GM12864 (cell line): ENCODE measurements at regions not wholly inside any gene's neighbourhood (a gene's known extent, or its start where the extent isn't known, plus 50 kb on each side); places are given as distances from the start of the nearest gene placed in this dataset.

Source experiments
- DNase-seq: peaks from one replicate; pipeline ENCODE4 v3.0.0-alpha.2; 2011; ENCODE audit warnings: low read depth
- H3K4me3 ChIP-seq: 2 replicates; pipeline ENCODE4 v1.5.1; 2011; ENCODE audit warnings: mild to moderate bottlenecking, low read depth, low read length, control low read depth
- TF ChIP-seq, protein P1 (sequence below): IDR thresholded peaks from 2 replicates; pipeline ENCODE4 v1.5.1; 2011; ENCODE audit warnings: low read depth, mild to moderate bottlenecking, moderate library complexity, low read length, control low read depth, inconsistent platforms; ENCODE audit errors: missing control alignments

DNA sequence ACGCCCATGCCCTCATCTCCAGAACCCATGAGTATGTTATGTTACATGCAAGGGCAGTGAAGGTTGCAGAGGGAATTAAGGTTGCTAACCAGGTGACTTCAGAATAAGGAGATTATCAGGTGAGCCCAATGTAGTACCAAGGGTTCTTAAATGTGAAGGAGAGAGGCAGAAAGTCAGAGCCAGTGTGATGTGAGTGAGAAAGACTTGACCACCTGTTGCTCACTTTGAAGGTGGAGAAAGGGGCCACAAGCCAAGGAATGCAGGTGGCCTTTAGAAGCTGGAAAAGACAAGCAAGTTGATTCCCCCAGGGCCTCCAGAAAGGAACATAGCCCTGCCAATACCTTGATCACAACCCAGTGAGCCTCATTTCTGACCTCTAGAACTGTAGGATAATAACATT lies 84.7 kb upstream of the CLDN14 start:
- no peak for DNase-seq
- no peak overlapping the region for H3K4me3 ChIP-seq
- TF ChIP-seq, protein P1, sequence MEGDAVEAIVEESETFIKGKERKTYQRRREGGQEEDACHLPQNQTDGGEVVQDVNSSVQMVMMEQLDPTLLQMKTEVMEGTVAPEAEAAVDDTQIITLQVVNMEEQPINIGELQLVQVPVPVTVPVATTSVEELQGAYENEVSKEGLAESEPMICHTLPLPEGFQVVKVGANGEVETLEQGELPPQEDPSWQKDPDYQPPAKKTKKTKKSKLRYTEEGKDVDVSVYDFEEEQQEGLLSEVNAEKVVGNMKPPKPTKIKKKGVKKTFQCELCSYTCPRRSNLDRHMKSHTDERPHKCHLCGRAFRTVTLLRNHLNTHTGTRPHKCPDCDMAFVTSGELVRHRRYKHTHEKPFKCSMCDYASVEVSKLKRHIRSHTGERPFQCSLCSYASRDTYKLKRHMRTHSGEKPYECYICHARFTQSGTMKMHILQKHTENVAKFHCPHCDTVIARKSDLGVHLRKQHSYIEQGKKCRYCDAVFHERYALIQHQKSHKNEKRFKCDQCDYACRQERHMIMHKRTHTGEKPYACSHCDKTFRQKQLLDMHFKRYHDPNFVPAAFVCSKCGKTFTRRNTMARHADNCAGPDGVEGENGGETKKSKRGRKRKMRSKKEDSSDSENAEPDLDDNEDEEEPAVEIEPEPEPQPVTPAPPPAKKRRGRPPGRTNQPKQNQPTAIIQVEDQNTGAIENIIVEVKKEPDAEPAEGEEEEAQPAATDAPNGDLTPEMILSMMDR = no peak

DNA sequence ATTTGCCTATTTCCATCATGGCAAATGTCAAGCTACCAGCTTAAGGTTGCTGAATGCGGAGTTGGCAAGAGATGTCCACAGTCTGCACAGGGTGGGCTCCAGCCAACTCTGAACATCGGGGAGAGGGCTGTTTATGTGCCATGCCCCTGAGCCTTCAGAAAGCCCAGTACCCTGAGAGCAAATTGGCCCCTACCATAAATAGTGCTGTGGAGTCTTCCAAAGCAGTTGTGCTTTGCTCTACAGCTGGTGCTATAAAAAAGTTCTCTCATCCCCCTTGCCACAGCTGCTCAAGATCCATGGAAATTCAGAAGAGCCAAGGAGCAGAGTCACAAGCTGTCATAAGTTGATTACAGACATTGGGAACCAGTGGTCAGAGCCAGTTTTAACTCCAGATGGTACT lies 85.6 kb upstream of the CLDN14 start:
- TF ChIP-seq, protein P1 = no peak
- no peak for DNase-seq
- H3K4me3 ChIP-seq = no peak overlapping the region

DNA sequence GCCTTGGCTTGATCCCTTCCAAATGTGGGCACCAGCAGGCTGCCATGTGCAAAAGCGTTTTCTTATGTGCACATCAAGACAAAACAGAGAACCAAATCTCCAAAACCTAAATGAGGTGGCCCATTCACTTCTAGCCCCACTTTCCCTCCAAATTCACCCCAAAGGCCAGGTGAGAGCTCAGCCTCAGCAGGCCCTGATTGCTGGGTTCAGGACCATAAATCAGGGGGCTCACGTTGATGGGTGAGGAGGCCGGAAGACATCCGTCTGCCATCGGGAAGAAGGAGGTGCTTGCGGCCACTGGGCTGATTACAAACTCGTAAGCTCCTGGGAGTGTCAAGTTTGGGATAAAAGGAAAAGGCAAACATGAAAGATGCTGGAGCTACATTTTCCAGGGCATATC lies 86.7 kb upstream of the CLDN14 start:
- H3K4me3 ChIP-seq = no peak overlapping the region
- TF ChIP-seq, protein P1 = no peak

DNA sequence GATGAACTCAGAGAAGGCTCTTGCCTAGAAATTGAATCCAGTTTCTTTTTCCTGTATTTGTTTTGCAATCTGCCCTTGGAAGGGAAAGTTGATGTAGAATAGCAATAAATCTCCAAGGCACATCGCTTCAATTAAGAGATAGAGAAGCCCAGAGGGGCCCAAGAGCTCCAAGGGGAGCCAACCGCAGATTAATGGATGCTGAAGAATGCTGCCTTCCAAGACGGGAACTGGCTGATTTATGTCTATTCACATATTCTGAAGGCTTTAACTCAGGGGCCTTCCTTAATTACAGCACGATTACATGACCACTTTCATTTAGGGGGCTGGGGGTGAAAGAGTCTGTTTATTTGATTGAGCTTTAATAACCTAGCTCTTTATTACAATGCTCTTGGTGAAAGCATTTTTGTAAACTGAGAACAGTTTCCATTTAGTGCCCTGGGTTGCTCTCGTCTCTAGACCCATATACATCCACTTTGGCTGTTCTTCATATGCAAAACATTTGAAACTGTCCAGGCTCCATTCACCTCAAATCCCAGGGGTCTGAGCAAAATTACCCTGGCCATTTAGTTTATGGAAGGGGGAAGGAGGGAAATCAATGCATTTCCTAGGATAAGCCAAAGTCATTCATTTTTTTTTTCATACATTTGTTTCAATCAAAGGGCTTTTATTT lies 87.4 kb upstream of the CLDN14 start:
- no peak overlapping the region for H3K4me3 ChIP-seq
- TF ChIP-seq, protein P1 = no peak
- no peak for DNase-seq

More for the DNA sequence above, 86.7 kb upstream of the CLDN14 start:
- DNase-seq = no peak

DNA sequence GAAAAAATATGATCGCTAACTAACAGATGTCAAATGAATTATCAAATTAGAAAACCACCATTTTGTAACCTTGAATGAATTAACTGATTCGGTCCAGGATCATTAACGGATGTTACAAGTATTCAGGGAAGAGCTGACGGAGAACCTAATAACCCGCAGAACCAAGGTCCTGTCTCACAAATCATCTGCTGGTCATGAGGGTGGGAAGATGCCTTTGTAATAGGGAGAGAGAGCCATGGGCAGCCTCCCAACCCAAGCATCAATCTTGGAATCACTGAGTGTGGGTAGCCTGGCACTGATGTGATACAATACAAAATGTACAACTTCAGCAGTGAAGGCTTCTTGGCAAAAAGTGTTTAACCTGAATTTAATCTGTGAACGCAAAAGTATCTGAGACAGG lies 89.6 kb upstream of the CLDN14 start:
- DNase-seq = no peak
- H3K4me3 ChIP-seq = no peak overlapping the region
- TF ChIP-seq, protein P1 = no peak

DNA sequence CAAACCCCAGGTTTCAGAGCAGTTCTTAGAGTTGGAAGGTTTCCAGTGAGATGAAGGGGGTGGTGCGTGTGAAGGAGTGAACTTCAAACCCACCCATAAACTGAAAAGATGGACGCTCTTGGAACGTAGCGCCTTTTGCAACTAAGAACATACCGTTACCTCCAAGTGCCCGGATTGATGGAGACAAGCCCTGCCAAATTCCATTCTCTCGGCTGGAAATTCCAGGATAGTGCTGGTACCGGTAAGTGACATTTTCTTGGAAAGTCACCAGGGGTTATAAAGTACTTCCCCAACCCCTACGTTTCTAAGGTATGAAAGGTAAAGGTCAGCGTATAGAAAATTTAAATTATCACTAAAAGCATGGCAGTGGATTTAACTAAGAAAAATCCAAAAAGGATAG lies 91.6 kb upstream of the CLDN14 start:
- no peak for DNase-seq
- no peak overlapping the region for H3K4me3 ChIP-seq
- TF ChIP-seq, protein P1 = no peak

DNA sequence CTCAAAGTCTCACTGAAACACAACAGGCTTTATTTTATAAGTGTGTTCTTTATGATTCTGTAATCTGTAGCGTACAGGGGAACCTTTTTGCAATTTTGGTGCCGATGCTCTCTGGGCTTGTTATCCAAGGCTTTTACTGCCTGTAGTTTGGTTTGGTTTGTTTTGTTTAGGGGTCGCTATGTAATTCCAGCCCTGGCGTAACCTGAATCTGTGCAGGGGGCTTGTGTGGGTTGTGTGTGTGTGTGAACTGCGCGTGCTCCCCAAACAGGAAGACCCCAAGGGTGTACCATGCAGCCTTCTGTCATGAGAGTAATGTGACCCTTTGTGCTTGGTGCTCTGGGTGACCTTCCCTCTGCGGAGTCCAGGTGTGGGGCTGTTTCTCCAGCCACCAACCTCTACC lies 92.1 kb upstream of the CLDN14 start:
- no peak for DNase-seq

More for the DNA sequence above, 92.1 kb upstream of the CLDN14 start:
- no peak overlapping the region for H3K4me3 ChIP-seq
- TF ChIP-seq, protein P1 = no peak
